Activated CD8-positive, alpha-beta memory T cell treated with anti-CD3 and anti-CD28 coated beads, Interleukin-2, amount 50 U/mL, for 48 hours (primary cell): ENCODE measurements at regions not wholly inside any gene's neighbourhood (a gene's known extent, or its start where the extent isn't known, plus 50 kb on each side); places are given as distances from the start of the nearest gene placed in this dataset.

Experiments
- DNase-seq: peaks from one replicate; pipeline ENCODE4 v3.0.0-alpha.2; 2020

DNA sequence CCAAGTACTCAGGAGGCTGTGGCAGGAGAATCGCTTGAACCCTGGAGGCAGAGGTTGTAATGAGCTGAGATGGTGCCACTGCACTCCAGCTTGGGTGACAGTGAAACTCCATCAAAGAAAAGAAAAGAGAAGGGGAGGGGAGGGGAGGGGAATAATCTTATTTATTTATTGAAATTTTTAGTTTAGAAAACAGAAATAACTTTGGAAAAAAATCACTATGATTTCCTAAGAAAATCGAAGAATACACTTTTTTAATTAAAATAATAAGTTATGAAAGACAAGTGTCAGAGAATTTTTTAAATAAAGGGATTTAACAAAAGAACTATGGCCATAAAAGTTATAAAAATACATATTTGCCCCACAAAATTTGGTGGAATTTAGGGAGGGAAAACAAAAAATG is 836.9 kb upstream of the HS3ST1 start:
- DNase-seq, result no peak

DNA sequence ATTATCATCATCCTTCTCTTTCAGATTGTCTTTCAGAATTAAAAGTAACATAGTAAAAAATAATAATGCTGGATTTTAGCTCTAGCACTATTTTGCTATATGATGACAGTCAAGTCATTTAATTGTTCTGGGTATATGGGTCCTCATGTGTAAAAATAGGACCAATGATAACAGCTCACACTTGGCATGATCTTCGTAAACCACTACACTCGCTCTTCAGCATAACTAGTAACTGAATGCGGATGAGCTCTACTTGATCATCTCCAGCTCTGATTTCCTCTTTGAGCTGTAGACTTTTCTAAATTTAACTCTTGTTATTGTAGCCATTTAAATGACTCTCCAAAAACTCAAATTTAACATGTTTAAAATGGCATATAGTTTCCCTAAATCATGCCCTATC is 831.8 kb upstream of the HS3ST1 start:
- DNase-seq, result no peak

DNA sequence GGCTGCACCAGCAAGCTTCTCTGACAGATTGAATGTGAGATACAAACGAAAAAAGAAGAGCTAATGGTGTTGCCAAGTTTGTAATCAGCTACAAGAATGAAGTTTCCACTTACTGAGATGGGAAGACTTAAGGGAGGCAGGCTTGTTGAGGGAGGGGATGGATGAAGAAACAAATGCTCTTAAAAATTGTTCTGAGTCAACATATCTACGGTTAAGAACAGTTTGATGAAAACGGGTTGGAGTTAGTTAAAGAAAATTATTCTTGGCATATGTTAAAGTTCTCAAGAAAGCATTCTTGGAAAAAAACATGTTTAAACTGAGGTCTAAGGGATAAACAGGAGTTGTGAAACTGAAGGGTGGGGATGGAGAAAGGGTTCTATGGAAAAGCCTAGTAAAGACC is 816.3 kb upstream of the HS3ST1 start:
- DNase-seq, result no peak

DNA sequence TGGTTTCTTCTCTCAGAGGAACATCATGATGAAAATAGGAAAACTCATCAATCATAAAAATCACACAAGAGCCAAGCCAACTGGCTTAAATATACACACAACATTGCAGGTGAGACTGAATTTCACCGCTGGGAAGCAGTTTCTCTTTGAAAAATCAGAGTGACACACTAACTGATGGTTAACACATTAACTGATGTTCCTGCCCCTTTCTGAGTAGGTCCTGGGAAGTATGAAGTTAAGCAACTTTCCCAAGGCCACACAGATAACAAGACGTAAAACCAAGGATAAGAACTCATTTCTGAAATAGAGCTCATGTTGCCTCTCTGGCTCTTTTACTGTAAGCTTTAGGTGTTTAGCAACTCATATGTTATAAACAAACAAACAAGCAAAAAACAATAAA is 813.7 kb upstream of the HS3ST1 start:
- no peak for DNase-seq

DNA sequence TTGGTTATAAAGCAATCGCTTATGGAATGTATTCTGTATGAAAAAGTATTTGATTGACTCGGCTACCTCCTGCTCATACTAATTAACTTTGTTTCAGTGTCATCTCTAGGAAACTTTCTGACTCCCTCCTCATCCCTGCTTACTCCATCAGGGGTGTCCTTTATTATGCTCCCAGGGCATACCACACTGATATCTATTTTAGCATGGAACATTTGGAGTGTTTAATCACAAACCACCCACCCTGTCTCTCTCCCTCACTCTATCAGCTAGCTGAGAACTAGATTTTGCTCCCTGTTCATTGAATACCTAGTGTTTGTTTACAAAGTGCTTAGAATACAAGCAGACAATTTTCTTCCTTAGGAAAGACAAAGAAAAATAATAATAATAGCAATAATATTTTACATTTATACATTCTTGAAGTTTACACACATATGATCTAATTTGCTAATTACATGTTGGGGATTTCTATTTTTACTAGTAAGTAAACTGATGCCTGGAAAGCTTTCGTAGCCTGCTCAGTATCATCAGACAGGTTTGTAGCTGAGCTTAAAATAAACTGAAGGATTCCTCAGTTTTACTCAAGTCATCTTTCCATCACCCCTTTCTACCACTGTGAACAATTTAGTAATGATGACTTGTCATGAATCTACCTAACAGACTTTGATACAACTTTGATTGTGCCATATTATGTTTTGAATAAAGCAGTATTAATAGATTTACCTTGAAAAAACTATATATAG is 811.4 kb upstream of the HS3ST1 start:
- DNase-seq, result no peak

DNA sequence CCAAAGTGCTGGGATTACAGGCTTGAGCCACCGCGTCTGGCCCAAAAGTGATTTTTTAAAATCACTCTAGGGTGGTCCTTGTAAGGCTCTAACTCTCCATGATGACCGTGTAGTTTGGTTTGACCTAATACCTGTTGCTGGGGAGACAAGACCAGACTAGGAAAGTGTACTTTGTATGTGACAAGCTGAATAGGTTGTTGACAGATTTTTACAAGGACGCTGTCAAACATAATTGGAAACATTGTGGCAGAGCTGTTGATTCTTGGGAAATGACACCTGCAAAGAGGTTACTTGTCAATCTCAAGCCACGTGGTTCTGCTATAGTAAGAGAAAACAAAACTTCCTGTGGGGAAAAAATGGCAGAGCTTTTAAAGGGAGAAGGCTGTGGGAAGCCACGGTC is 802.4 kb upstream of the HS3ST1 start:
- DNase-seq, result no peak

DNA sequence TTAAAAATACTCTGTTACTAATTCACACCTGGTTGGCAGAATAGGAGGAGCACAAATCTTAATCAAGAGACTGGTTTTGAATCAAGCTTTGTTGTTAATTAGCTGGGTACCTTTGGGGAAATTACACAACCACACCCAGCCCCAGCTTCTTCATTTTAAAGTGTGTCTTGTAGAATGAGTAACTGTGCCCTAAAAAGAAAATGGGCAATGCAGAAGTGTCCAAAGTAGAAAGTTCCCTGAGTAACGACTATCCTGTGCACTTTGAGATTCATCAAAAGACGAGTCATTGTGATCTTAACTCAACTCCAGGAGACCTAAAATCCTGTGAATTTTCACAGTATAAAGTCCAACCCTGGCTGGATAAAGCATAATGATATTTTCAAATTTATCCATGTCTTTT is 792.3 kb upstream of the HS3ST1 start:
- DNase-seq, result no peak

DNA sequence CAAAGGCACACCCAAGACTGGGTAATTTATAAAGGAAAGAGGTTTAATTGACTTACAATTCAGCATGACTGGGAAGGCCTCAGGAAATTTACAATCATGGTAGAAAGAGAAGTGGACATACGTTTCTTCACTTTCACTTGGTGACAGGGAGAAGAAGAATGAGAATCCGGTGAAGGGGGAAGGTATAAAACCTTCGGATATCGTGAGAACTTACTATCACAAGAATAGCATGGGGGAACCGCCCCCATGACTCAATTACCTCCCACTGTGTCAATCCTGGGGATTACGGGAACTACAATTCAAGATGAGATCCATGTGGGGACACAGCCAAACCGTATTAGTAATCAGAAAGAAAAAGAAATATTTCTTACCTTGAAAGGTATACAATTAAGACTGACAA is 782.9 kb upstream of the HS3ST1 start:
- DNase-seq, result no peak

DNA sequence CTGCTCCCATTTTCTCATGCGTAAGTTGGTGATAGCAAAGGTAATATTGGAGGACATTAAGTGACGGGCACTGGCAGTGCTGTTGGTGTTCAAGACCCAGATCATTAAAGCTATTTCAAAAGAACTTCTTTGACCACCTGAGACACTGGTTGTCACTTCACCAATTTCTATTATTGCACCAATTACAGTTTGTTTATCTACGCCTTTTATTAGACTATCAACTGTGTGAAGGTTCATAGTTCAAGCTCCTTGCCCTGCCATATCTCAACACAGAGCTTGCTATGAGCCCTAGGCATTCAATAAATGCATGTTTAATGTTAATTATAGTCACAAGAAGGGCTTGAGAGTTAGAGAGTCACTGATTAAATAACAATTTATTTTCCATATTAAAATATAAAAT is 778.7 kb upstream of the HS3ST1 start:
- no peak for DNase-seq

DNA sequence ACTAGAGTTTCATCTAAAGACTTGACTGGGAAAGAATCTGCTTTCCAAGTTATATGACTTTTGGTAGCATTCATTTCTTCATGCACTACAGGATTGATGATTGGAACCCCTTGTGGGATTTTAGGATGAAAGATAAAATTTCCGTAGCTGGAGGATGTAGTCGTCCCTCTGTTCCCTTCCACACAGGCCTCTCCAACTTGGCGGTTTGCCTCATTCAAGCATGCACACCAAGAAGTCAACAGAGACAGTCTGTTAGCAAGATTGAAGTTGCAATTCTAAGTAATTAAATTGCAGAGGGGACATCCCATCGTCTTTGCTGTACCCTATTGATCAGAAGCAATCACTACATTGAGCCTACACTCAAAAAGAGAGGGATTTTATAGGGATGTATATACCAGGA is 777.4 kb upstream of the HS3ST1 start:
- DNase-seq, result no peak

DNA sequence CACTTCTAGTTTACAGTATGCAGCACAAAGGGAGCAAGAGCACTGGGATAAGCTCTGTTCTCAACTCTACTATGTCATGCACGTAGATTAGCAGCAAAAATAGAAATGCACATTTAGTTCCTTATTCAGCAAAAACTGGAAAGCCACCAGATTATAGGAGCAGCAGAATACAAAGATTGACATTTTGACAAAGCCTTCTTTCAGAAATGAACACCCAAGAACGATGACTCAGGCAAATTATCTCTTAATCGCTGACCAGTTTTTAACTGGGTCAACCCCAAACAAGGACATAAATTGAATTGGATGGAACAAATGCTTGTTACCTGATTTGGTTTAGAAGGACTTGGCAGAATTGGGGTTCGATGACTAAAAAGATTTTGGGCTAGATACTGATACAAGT is 775.3 kb upstream of the HS3ST1 start:
- no peak for DNase-seq

DNA sequence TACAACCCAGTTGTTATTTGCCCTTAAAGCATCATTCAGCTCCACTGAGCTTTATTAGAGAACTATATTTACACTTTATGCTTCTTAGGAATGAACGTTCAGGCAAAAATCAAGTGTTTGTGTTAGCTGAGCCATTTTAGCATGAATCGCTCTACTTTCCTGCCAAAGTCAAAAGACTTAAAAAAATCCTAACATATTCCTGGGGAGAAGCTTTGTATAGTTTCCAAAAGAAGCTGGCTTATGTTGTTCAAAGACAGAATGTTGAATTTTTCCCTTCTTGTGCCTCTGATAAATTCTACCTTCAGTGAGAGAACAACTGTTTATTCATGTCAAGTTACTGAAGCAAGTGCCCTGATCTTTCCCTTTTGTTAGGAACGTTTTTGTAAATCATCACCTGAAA is 771.5 kb upstream of the HS3ST1 start:
- no peak for DNase-seq

DNA sequence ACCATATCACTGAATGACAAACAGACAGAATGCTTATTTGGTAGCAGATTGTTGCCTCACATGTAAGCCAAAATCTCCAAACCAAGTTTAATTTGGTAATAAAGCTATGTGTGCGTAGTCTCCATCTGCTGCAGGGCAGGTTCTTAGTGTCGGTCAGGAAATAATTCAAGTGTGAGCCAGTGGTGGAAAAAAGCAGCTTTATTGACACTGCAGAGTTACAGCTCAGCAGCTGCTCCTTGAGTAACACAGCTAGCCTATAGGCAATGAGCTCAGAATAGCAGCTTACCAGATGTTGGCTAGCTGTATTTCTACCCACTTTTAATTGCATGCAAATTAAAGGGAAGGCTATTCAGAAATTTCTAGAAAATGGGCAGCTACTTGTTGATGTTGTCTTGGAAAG is 757.8 kb upstream of the HS3ST1 start:
- no peak for DNase-seq

DNA sequence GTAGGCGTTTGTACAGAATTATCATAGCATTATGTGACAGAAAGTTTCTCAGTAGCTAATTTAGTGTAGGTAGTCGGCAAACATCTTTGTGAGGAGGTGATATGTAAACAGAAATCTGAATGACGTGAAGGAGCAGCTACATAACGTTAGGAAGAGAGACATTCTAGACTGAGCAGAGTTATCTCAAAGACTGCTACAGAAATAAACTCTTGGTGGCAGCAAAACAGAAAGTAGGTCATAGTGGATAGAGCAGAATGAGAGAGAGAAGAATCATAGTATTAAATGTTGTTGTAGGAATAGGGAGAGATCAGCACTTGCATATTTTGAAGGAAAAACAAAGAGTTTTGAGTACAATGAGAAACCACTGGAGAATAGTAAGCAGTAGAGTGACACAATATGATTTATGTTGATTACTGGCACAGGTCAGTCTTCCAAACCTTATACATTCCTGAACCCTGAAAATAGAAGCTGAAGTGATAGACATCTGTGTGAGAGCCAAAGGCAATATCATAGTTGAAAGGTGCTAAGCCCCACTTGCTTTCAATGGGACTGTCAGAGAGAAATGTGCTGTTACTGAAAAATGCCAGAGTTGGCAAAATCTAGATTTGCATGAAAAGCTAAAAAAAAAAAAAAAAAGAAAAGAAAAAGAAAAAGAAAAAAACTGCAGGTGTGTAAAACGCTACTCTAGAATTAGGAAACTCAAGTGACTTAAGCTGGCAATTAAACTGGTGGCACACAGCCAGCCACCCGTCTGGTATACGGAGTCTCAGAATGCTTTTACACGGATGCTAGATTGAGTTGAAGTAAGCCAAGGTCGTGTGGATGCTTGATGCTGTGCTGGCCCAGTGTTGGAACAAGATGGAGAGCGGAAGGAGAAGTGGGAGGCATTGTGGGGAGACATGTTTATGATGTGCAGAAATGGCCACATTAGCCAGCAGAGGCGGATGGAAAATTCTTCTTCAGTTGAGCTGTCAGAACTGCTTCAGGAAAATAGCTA is 750.2 kb upstream of the HS3ST1 start:
- no peak for DNase-seq

DNA sequence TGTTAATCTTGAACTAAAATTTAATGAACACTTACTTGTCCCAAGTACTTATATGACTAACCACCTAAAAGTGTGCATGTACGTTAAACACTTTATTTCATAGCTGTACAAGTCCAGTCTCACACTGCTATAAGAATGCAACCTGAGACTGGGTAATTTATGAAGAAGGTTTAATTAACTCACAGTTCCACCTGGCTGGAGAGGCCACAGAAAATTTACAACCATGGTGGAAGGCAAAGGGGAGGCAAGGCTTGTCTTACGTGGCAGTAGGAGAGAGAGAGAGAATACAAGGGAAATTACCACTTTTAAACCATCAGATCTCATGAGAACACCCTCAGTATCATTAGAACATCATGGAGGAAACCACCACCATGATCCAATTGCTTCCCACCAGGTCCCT is 748.7 kb upstream of the HS3ST1 start:
- DNase-seq, result no peak

DNA sequence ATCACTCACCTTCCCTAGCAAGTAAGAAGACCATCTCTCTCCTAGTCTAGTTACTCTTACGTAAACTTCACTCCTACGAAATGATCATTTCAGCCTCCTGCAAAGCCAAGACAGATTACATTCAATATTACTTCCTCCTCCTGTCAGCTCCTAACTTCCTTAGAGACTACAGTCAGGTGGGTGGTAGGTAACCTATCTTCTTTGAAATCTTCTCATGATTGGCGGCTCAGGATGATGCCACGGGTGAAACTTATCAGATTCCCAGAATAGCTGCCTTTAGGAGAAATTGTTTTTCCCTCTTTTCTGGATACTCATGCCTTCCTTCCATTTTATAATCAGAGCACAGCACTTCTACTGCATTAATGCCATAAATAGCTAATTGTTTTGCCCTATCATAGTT is 744.8 kb upstream of the HS3ST1 start:
- no peak for DNase-seq

DNA sequence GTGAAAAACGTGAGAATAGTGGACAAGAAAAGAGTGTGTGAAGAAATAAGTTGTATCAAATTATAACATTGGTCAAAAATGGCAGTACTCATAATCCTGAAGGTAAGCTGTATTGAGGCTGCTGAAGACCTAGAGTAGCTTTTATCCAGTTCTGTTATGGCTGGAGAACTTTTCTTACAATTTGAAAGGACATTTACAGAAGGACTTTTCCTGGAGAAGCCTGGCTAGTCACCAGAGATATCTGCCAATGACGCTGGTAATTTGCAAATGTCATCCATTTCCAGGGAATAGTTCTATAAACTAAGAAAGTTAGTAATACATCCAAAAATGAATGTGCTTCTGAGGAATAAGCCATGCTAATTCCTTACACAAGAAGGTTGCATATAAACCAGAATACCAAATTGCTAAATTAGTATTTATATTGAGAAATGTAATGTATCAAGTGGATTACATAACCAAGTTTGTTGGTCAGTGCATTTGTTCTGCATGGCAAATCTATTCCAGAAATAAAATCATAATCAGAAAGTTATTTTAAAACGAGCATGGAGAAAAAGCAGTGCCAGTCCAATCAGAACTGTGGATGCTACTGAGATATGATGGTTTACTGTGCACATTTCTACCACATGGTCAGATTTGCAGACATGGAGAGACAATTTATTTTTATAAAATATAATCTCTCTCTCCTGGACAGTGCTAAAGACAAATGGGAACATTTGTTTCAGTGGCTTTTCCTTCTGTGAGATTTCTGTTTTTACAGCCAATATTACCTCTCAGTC is 743.7 kb upstream of the HS3ST1 start:
- no peak for DNase-seq

DNA sequence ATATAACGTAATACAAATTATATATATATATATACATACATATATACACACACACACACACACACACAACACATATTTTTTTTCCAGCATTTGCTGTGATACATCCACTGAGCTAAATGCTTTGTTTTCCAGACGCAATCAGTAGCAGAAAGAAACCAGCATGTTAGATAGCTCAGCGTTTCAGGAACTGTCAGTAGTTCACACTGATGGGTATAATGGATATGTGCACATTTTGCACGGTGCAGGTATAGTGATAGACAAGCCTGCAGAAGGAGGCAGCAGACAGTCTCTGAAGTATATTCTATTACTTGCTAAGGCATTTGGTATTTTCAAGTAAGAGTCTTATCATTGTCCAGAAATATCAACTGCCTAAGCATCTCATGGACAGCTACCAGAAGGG is 741.6 kb upstream of the HS3ST1 start:
- DNase-seq, result no peak

DNA sequence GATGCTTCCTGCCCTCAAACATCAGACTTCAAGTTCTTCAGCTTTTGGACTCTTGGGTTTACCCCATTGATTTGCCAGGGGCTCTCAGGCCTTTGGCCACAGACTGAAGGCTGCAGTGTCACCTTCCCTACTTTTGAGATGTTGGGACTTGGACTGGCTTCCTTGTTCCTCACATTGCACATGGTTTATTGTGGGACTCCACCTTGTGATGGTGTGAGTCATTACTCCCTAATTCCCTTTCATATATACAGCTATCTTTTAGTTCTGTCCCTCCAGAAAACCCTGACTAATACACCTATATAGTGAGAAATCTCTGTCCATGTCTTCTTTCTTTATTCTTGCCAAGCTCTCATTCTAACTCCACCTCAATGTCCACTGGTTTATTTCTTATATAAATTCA is 736.9 kb upstream of the HS3ST1 start:
- DNase-seq, result no peak

DNA sequence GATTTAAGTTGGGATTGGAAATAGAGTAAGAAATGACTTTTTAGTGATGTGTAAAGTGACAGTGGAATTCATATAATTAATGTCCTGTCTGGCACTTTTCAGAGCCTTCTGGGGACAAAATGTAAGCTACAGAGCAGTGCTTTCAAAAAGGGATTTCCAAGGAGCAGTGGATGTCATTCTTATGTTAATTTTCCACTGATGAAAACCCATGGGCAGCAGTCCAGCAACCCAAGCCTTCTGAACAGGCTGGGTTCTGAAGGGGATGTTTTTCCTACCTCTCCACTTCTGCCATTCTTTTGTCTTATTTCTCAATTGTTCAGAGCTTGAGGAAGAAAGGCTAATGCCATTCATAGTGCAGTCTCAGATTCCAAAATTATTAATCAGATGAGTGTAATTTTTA is 717.6 kb upstream of the HS3ST1 start:
- no peak for DNase-seq

DNA sequence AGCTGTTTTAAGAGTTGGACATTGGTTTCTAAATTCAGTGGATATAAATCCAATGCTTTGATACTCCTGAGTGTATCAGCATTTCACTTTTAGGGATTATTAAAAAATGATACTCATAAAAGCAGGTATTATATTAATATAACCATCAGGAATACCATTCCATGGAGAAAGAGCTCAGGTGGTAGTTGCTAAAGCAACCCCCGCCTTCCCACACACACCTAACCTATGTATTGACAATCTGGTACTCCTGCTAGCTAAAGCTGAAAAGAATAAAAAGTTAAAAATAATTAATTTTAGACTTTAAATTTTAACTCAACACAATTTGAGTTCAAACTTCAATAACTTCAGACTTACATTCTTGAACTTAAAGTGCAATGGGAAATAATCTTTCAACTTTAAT is 717.1 kb upstream of the HS3ST1 start:
- DNase-seq, result no peak

DNA sequence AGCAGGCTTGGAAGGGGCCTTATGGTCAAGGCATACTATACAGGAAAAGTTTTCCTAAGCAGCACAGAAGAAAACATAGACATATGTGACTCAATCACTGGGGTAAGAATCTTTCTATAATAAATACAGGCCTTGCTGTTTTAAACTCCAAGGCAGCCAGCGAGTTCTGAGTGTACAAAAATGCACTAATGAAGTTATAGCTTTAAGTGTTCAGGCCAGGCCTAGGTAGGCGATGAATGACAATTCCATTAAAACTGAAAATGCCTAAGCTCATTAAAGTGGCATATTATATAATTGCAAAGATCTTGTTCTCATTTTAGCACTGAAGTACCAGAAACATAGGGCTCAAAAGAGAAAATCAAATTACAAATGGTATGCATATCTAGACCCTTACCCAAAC is 716.4 kb upstream of the HS3ST1 start:
- no peak for DNase-seq

DNA sequence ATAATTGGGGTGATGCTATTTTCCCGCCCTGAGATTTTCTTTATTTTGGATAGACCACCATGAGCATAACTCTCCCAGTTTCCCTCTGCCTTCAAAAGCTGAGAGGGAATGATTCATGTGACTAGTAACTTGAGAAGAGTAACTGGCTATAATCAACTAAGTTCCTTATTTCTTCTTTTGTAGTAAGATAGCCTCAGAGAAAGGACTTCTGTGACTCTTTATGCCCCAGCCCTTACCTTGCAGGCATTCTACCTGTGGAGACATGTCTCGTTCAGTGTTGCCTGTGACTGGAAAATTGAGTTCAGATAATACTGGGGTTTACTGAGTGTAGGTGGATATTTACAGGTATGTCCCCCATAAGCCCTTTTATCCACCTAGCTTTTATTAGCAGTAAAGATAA is 715.4 kb upstream of the HS3ST1 start:
- no peak for DNase-seq

DNA sequence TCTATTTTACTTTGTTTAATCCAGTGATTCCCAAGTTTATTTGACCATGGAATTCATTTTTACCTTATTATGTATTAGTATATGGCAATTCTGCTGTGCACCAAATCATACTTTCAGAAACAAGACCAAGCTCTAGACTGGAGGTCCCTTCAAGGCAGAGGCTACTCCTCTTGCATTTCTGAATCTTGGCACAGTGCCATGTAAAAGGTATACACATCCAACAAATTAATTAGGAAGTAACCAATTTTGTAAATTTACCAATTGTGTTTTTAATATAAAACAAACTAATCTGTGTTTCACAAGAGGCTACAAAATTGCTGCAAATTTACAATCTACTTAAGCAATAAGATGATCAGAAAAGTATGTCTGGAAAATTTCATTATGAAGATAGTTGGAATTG is 712.2 kb upstream of the HS3ST1 start:
- no peak for DNase-seq
